ENCODE measurements at regions not wholly inside any gene's neighbourhood (a gene's known extent, or its start where the extent isn't known, plus 50 kb on each side); places are given as distances from the start of the nearest gene placed in this dataset.

GRCh38 chr2:150261691-150262090 lies 225.8 kb downstream of the RND3 start:
- H3K36me3 ChIP-seq (ENCODE audit: control insufficient read depth in 1 of 2, insufficient read depth in 2 of 2, low read length in 2 of 2) = no peaks in the 10 kb centered on the region
- H3K27me3 ChIP-seq (ENCODE audit: insufficient read depth, low read length) = no peaks in the 10 kb centered on the region
- ChIA-PET CTCF (no interaction called here), RAD21 (ENCODE audit: low non-redundant PET in 1 of 2, low total read pairs in 2 of 2, uncharacterized antibody in 2 of 2, unreplicated experiment in 2 of 2) (no interaction called here), POLR2A (no interaction called here)
- H3K4me1 ChIP-seq (ENCODE audit: control insufficient read depth in 1 of 2, insufficient read depth in 2 of 2, low read length in 2 of 2) = no peaks in the 10 kb centered on the region
- H4K20me1 ChIP-seq (ENCODE audit: insufficient read depth) = no peaks in the 10 kb centered on the region
- no peaks in the 10 kb centered on the region for H3K79me2 ChIP-seq (ENCODE audit: insufficient read depth, low read length)
- no peak overlapping the region for H3K4me3 ChIP-seq (replicated peaks in 1 of 2; ENCODE audit: low read depth in 1 of 2, low read length in 2 of 2)
- intact Hi-C loops (cut with micrococcal nuclease) = no loop called here
- no peak overlapping the region for H3K4me2 ChIP-seq (ENCODE audit: low read length)
- H3K9me3 ChIP-seq (ENCODE audit: control insufficient read depth in 1 of 2, insufficient read depth in 1 of 2, low read depth in 1 of 2, low read length in 2 of 2) = no peaks in the 10 kb centered on the region
- DNase-seq (ENCODE audit: low read depth, low spot score) = no peak
- H3K9me2 ChIP-seq (ENCODE audit: insufficient read depth) = no peaks in the 10 kb centered on the region
- TF ChIP-seq CEBPB (IDR thresholded peaks at IDR 0.05; ENCODE audit: low read depth) (no peak), FOSL1 (IDR thresholded peaks at IDR 0.05; ENCODE audit: low read depth) (no peak), EGR1 (IDR thresholded peaks at IDR 0.05; ENCODE audit: low read depth) (no peak), SP1 (IDR thresholded peaks at IDR 0.05; ENCODE audit: low read depth) (no peak), TCF7L2 (IDR thresholded peaks at IDR 0.05; ENCODE audit: borderline replicate concordance, extremely low read depth, insufficient read depth, insufficient read length) (no peak), SRF (IDR thresholded peaks at IDR 0.05; ENCODE audit: low read depth) (no peak), EZH2 (IDR thresholded peaks at IDR 0.05) (no peak), EZH2phosphoT487 (IDR thresholded peaks at IDR 0.05; ENCODE audit: borderline replicate concordance) (no peak)
- TF ChIP-seq, protein P1, sequence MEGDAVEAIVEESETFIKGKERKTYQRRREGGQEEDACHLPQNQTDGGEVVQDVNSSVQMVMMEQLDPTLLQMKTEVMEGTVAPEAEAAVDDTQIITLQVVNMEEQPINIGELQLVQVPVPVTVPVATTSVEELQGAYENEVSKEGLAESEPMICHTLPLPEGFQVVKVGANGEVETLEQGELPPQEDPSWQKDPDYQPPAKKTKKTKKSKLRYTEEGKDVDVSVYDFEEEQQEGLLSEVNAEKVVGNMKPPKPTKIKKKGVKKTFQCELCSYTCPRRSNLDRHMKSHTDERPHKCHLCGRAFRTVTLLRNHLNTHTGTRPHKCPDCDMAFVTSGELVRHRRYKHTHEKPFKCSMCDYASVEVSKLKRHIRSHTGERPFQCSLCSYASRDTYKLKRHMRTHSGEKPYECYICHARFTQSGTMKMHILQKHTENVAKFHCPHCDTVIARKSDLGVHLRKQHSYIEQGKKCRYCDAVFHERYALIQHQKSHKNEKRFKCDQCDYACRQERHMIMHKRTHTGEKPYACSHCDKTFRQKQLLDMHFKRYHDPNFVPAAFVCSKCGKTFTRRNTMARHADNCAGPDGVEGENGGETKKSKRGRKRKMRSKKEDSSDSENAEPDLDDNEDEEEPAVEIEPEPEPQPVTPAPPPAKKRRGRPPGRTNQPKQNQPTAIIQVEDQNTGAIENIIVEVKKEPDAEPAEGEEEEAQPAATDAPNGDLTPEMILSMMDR (IDR thresholded peaks at IDR 0.05 in 2 of 3, conservative IDR thresholded peaks at IDR 0.05 in 1 of 3; ENCODE audit: borderline replicate concordance in 1 of 3, insufficient read depth in 1 of 3, low read depth in 2 of 3, low read length in 2 of 3) = no peak
- TF ChIP-seq, protein P2, sequence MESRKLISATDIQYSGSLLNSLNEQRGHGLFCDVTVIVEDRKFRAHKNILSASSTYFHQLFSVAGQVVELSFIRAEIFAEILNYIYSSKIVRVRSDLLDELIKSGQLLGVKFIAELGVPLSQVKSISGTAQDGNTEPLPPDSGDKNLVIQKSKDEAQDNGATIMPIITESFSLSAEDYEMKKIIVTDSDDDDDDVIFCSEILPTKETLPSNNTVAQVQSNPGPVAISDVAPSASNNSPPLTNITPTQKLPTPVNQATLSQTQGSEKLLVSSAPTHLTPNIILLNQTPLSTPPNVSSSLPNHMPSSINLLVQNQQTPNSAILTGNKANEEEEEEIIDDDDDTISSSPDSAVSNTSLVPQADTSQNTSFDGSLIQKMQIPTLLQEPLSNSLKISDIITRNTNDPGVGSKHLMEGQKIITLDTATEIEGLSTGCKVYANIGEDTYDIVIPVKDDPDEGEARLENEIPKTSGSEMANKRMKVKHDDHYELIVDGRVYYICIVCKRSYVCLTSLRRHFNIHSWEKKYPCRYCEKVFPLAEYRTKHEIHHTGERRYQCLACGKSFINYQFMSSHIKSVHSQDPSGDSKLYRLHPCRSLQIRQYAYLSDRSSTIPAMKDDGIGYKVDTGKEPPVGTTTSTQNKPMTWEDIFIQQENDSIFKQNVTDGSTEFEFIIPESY (IDR thresholded peaks at IDR 0.05; ENCODE audit: extremely low read depth, insufficient replicate concordance, low read length) = no peak
- TF ChIP-seq, protein P3, sequence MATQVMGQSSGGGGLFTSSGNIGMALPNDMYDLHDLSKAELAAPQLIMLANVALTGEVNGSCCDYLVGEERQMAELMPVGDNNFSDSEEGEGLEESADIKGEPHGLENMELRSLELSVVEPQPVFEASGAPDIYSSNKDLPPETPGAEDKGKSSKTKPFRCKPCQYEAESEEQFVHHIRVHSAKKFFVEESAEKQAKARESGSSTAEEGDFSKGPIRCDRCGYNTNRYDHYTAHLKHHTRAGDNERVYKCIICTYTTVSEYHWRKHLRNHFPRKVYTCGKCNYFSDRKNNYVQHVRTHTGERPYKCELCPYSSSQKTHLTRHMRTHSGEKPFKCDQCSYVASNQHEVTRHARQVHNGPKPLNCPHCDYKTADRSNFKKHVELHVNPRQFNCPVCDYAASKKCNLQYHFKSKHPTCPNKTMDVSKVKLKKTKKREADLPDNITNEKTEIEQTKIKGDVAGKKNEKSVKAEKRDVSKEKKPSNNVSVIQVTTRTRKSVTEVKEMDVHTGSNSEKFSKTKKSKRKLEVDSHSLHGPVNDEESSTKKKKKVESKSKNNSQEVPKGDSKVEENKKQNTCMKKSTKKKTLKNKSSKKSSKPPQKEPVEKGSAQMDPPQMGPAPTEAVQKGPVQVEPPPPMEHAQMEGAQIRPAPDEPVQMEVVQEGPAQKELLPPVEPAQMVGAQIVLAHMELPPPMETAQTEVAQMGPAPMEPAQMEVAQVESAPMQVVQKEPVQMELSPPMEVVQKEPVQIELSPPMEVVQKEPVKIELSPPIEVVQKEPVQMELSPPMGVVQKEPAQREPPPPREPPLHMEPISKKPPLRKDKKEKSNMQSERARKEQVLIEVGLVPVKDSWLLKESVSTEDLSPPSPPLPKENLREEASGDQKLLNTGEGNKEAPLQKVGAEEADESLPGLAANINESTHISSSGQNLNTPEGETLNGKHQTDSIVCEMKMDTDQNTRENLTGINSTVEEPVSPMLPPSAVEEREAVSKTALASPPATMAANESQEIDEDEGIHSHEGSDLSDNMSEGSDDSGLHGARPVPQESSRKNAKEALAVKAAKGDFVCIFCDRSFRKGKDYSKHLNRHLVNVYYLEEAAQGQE (IDR thresholded peaks at IDR 0.05; ENCODE audit: low read depth) = no peak
- ATAC-seq = no peak
- BruUV-seq (replicated peaks) = no TSS peak
- no peak overlapping the region for H3K27ac ChIP-seq (ENCODE audit: low read depth, low read length)
- H2AFZ ChIP-seq (ENCODE audit: low read depth, low read length, poor library complexity, severe bottlenecking) = no peak overlapping the region
- H3K9ac ChIP-seq (ENCODE audit: low read length) = no peak overlapping the region
